Loucy (cell line): ENCODE measurements at regions not wholly inside any gene's neighbourhood (a gene's known extent, or its start where the extent isn't known, plus 50 kb on each side); places are given as distances from the start of the nearest gene placed in this dataset.

Experiments used
- H2AFZ ChIP-seq: fragments of 200-600 bp; sonication (generic); 2 replicates; pipeline ENCODE4 v1.6.0; 2016; ENCODE audit warnings: antibody characterized with exemption, mild to moderate bottlenecking, low read length, moderate library complexity
- H3F3A ChIP-seq: fragments of 200-600 bp; 2 replicates; pipeline ENCODE4 v1.6.0; 2016; ENCODE audit warnings: antibody characterized with exemption, low read depth, mild to moderate bottlenecking
- H3K27me3 ChIP-seq: fragments of 200-600 bp; sonication (generic); 2 replicates; pipeline ENCODE4 v1.6.1; 2014; ENCODE audit warnings: low read length, mild to moderate bottlenecking; ENCODE audit not compliant: insufficient read depth, poor library complexity, severe bottlenecking
- H3K36me3 ChIP-seq: fragments of 200-600 bp; sonication (generic); 2 replicates; pipeline ENCODE4 v1.6.1; 2016; ENCODE audit warnings: low read length; ENCODE audit not compliant: insufficient read depth
- H3K4me1 ChIP-seq: fragments of 200-600 bp; sonication (generic); 2 replicates; pipeline ENCODE4 v1.5.1; 2014; ENCODE audit warnings: low read length, mild to moderate bottlenecking; ENCODE audit not compliant: insufficient read depth, poor library complexity, severe bottlenecking
- H3K4me2 ChIP-seq: fragments of 200-600 bp; sonication (generic); 2 replicates; pipeline ENCODE4 v1.6.0; 2014; ENCODE audit warnings: antibody characterized with exemption, low read length, low read depth, mild to moderate bottlenecking; ENCODE audit not compliant: poor library complexity, severe bottlenecking
- H3K4me3 ChIP-seq: fragments of 200-600 bp; sonication (generic); 2 replicates; pipeline ENCODE4 v1.5.1; 2014; ENCODE audit warnings: low read length, mild to moderate bottlenecking, mixed read lengths; ENCODE audit not compliant: poor library complexity, severe bottlenecking
- H3K79me2 ChIP-seq: fragments of 200-600 bp; sonication (generic); 2 replicates; pipeline ENCODE4 v1.6.1; 2014; ENCODE audit warnings: low read length; ENCODE audit not compliant: insufficient read depth
- H3K9ac ChIP-seq: fragments of 200-600 bp; sonication (generic); 2 replicates; pipeline ENCODE4 v1.6.0; 2014; ENCODE audit warnings: mild to moderate bottlenecking, low read depth, low read length, moderate library complexity; ENCODE audit not compliant: poor library complexity, severe bottlenecking
- H3K9me2 ChIP-seq: fragments of 200-600 bp; sonication (generic); replicated peaks from 2 replicates; pipeline ENCODE4 v1.6.1; 2016; ENCODE audit warnings: low read depth, low read length, mixed read lengths
- H3K9me3 ChIP-seq: fragments of 200-600 bp; sonication (generic); 2 replicates; pipeline ENCODE4 v1.6.1; 2014; ENCODE audit warnings: mild to moderate bottlenecking, antibody characterized with exemption, low read length, low read depth; ENCODE audit not compliant: insufficient read depth
- H4K20me1 ChIP-seq: fragments of 200-600 bp; sonication (generic); 2 replicates; pipeline ENCODE4 v1.6.0; 2014; ENCODE audit warnings: antibody characterized with exemption, low read length, mild to moderate bottlenecking; ENCODE audit not compliant: insufficient read depth, poor library complexity, severe bottlenecking
- CTCF ChIP-seq: fragments of 200-600 bp; sonication (generic); conservative IDR thresholded peaks from 2 replicates; pipeline ENCODE4 v1.5.1; 2014; ENCODE audit warnings: mild to moderate bottlenecking, antibody characterized with exemption, low read length
- EZH2phosphoT487 ChIP-seq: fragments of 200-600 bp; IDR thresholded peaks from 2 replicates; pipeline ENCODE4 v1.6.1; 2018; ENCODE audit warnings: antibody characterized with exemption, mild to moderate bottlenecking, moderate library complexity, borderline replicate concordance

GRCh38 chr3:113136071-113136470, 75.3 kb upstream of the BOC start:
- no peak overlapping the region; the same call in 1 of the 2 replicates for H2AFZ ChIP-seq
- no peaks in the 10 kb centered on the region for H3K79me2 ChIP-seq
- H3K4me3 ChIP-seq = no peak overlapping the region
- TF ChIP-seq EZH2phosphoT487 = no peak
- peak; percentile 72 for TF ChIP-seq CTCF
- no peaks in the 10 kb centered on the region for H3K9me2 ChIP-seq
- no peak overlapping the region for H3K4me2 ChIP-seq
- no peak overlapping the region for H3K9ac ChIP-seq
- H4K20me1 ChIP-seq = no peaks in the 10 kb centered on the region
- H3F3A ChIP-seq = no peaks in the 10 kb centered on the region
- no peaks in the 10 kb centered on the region for H3K9me3 ChIP-seq
- H3K4me1 ChIP-seq = no peaks in the 10 kb centered on the region
- no peaks in the 10 kb centered on the region for H3K27me3 ChIP-seq
- H3K36me3 ChIP-seq = no peaks in the 10 kb centered on the region

- H2AFZ ChIP-seq = no peak overlapping the region
- H3K9ac ChIP-seq = no peak overlapping the region
- H3K4me2 ChIP-seq = no peak overlapping the region
- no peaks in the 10 kb centered on the region for H3K4me1 ChIP-seq
- H3K27me3 ChIP-seq = no peaks in the 10 kb centered on the region
- H4K20me1 ChIP-seq = no peaks in the 10 kb centered on the region
- no peak overlapping the region for H3K4me3 ChIP-seq
- no peaks in the 10 kb centered on the region for H3K79me2 ChIP-seq
- no peaks in the 10 kb centered on the region for H3K9me3 ChIP-seq
- no peaks in the 10 kb centered on the region for H3K9me2 ChIP-seq
- no peak for TF ChIP-seq CTCF
- no peak for TF ChIP-seq EZH2phosphoT487
- no peaks in the 10 kb centered on the region for H3F3A ChIP-seq
- no peaks in the 10 kb centered on the region for H3K36me3 ChIP-seq
Measured at GRCh38 chr3:113136544-113136943, 74.8 kb upstream of the BOC start.

GRCh38 chr3:113138839-113139743, 72.3 kb upstream of the BOC start:
- TF ChIP-seq EZH2phosphoT487 (no peak), CTCF (no peak)
- Histone ChIP-seq H4K20me1 (no peaks in the 10 kb centered on the region), H3K4me1 (no peaks in the 10 kb centered on the region), H3K9me2 (no peaks in the 10 kb centered on the region), H3K36me3 (no peaks in the 10 kb centered on the region), H3K79me2 (no peaks in the 10 kb centered on the region), H2AFZ (no peak overlapping the region), H3K4me3 (no peak overlapping the region), H3K9ac (no peak overlapping the region), H3K9me3 (no peaks in the 10 kb centered on the region), H3F3A (no peaks in the 10 kb centered on the region), H3K27me3 (no peaks in the 10 kb centered on the region), H3K4me2 (no peak overlapping the region)
